Fibroblast of lung (primary cell): ENCODE measurements at regions not wholly inside any gene's neighbourhood (a gene's known extent, or its start where the extent isn't known, plus 50 kb on each side); places are given as distances from the start of the nearest gene placed in this dataset.

Experiments
- DNase-seq, 2 donors: peaks; one replicate each; pipeline versions ENCODE4 v3.0.0 to v3.0.0-alpha.2; 2010; ENCODE audit warnings: low read depth in 2 of 2
- H2AFZ ChIP-seq: 2 replicates; pipeline ENCODE4 v1.5.1; 2012; ENCODE audit warnings: low read length, control low read depth, inconsistent platforms
- H3K27ac ChIP-seq: 2 replicates; pipeline ENCODE4 v1.5.1; 2011; ENCODE audit warnings: low read length, control low read depth; ENCODE audit not compliant: insufficient read depth
- H3K27me3 ChIP-seq: 2 replicates; pipeline ENCODE4 v1.5.1; 2011; ENCODE audit warnings: mild to moderate bottlenecking, low read length; ENCODE audit not compliant: control insufficient read depth, insufficient read depth
- H3K36me3 ChIP-seq: 2 replicates; pipeline ENCODE4 v1.5.1; 2011; ENCODE audit warnings: low read length; ENCODE audit not compliant: control insufficient read depth, insufficient read depth
- H3K4me1 ChIP-seq: 2 replicates; pipeline ENCODE4 v1.5.1; 2011; ENCODE audit warnings: low read length; ENCODE audit not compliant: control insufficient read depth, insufficient read depth; ENCODE audit errors: extremely low read depth
- H3K4me2 ChIP-seq: 2 replicates; pipeline ENCODE4 v1.5.1; 2011; ENCODE audit warnings: low read length, control low read depth; ENCODE audit not compliant: insufficient read depth; ENCODE audit errors: extremely low read depth
- H3K4me3 ChIP-seq, 4 experiments: fragments of 200-600 bp in 1 of 4; sonication (generic) in 1 of 4; replicated peaks in 1 of 4; 2 replicates each; pipeline ENCODE4 v1.5.1; 2011 to 2016; ENCODE audit warnings: low read length in 4 of 4, low read depth in 3 of 4, mild to moderate bottlenecking in 3 of 4, control low read depth in 2 of 4, inconsistent platforms in 1 of 4, mixed read lengths in 1 of 4; ENCODE audit not compliant: insufficient read depth in 1 of 4; ENCODE audit errors: control extremely low read depth in 1 of 4
- H3K79me2 ChIP-seq: 2 replicates; pipeline ENCODE4 v1.5.1; 2012; ENCODE audit warnings: mild to moderate bottlenecking, low read length, inconsistent platforms; ENCODE audit not compliant: control insufficient read depth, insufficient read depth
- H3K9ac ChIP-seq: 2 replicates; pipeline ENCODE4 v1.5.1; 2011; ENCODE audit warnings: mild to moderate bottlenecking, low read length, control low read depth; ENCODE audit not compliant: insufficient read depth
- H3K9me3 ChIP-seq: 2 replicates; pipeline ENCODE4 v1.5.1; 2012; ENCODE audit warnings: low read depth, low read length; ENCODE audit not compliant: control insufficient read depth, insufficient read depth
- H4K20me1 ChIP-seq: 2 replicates; pipeline ENCODE4 v1.5.1; 2011; ENCODE audit warnings: low read length; ENCODE audit not compliant: control insufficient read depth, insufficient read depth; ENCODE audit errors: extremely low read depth
- CTCF ChIP-seq, 2 donors: IDR thresholded peaks in 1 of 2; conservative IDR thresholded peaks in 1 of 2; 1 replicate in 1 of 2; 2 replicates in 1 of 2; pipeline ENCODE4 v1.5.1; 2011 to 2012; ENCODE audit warnings: low read length in 2 of 2, control low read depth in 1 of 2, inconsistent platforms in 1 of 2, low read depth in 1 of 2, mild to moderate bottlenecking in 1 of 2
- EZH2 ChIP-seq: IDR thresholded peaks from 2 replicates; pipeline ENCODE4 v1.5.1; 2012; ENCODE audit warnings: low read length, control low read depth, mild to moderate bottlenecking; ENCODE audit errors: missing control alignments

- no peaks in the 10 kb centered on the region for H4K20me1 ChIP-seq
- H3K36me3 ChIP-seq: no peaks in the 10 kb centered on the region
- TF ChIP-seq CTCF (conservative IDR thresholded peaks at IDR 0.05 in 1 of 2, IDR thresholded peaks at IDR 0.05 in 1 of 2; ENCODE audit: low read depth in 1 of 2, low read length in 2 of 2) (no peak), EZH2 (no peak)
- no peak overlapping the region for H3K4me3 ChIP-seq
- no peak overlapping the region for H3K27ac ChIP-seq
- no peak overlapping the region for H2AFZ ChIP-seq
- H3K9ac ChIP-seq: no peak overlapping the region
- no peaks in the 10 kb centered on the region for H3K4me1 ChIP-seq
- H3K4me2 ChIP-seq: no peak overlapping the region
- H3K79me2 ChIP-seq: no peaks in the 10 kb centered on the region
- H3K27me3 ChIP-seq: no peaks in the 10 kb centered on the region
- H3K9me3 ChIP-seq: no peaks in the 10 kb centered on the region
- no peak for DNase-seq
These were observed 77.5 kb upstream of the CPHXL start for GRCh38 chr16:75803753-75804152.

- no peaks in the 10 kb centered on the region for H3K36me3 ChIP-seq
- no peaks in the 10 kb centered on the region for H3K79me2 ChIP-seq
- H3K9me3 ChIP-seq: no peaks in the 10 kb centered on the region
- no peak overlapping the region for H3K9ac ChIP-seq
- H3K4me3 ChIP-seq: no peak overlapping the region
- TF ChIP-seq CTCF (conservative IDR thresholded peaks at IDR 0.05 in 1 of 2, IDR thresholded peaks at IDR 0.05 in 1 of 2; ENCODE audit: low read depth in 1 of 2, low read length in 2 of 2): no peak
- H3K4me2 ChIP-seq: no peak overlapping the region
- H3K4me1 ChIP-seq: no peaks in the 10 kb centered on the region
- no peak overlapping the region for H3K27ac ChIP-seq
- no peaks in the 10 kb centered on the region for H4K20me1 ChIP-seq
- H2AFZ ChIP-seq: no peak overlapping the region
- no peaks in the 10 kb centered on the region for H3K27me3 ChIP-seq
- DNase-seq: no peak
These were observed 78.1 kb upstream of the CPHXL start for GRCh38 chr16:75804368-75804767.

GRCh38 chr16:75805946-75806345, 79.7 kb upstream of the CPHXL start:
- H4K20me1 ChIP-seq: no peaks in the 10 kb centered on the region
- no peaks in the 10 kb centered on the region for H3K4me1 ChIP-seq
- no peak overlapping the region for H3K9ac ChIP-seq
- no peaks in the 10 kb centered on the region for H3K79me2 ChIP-seq
- H3K36me3 ChIP-seq: no peaks in the 10 kb centered on the region
- H2AFZ ChIP-seq: no peak overlapping the region
- no peak for DNase-seq
- H3K9me3 ChIP-seq: no peaks in the 10 kb centered on the region
- no peak for TF ChIP-seq CTCF (conservative IDR thresholded peaks at IDR 0.05 in 1 of 2, IDR thresholded peaks at IDR 0.05 in 1 of 2; ENCODE audit: low read depth in 1 of 2, low read length in 2 of 2)
- TF ChIP-seq EZH2: no peak
- H3K4me2 ChIP-seq: no peak overlapping the region
- no peak overlapping the region for H3K27ac ChIP-seq
- no peaks in the 10 kb centered on the region for H3K27me3 ChIP-seq
- H3K4me3 ChIP-seq: no peak overlapping the region
